Coronary artery (tissue), 2 donors: ENCODE measurements at regions not wholly inside any gene's neighbourhood (a gene's known extent, or its start where the extent isn't known, plus 50 kb on each side); places are given as distances from the start of the nearest gene placed in this dataset.
A peak's percentile ranks its signal among the peaks of the same experiment; 100 is the strongest.

Source experiments
- DNase-seq: peaks from one replicate; pipeline ENCODE4 v3.0.0-alpha.2; 2017; ENCODE audit warnings: low spot score
- H3K27ac ChIP-seq, 2 donors: fragments of 200-600 bp; sonication (generic); one replicate each; pipeline ENCODE4 v1.5.1; 2016 to 2019
- H3K4me3 ChIP-seq: fragments of 200-600 bp; sonication (generic); 2 replicates; pipeline ENCODE4 v1.5.1; 2016; ENCODE audit warnings: mild to moderate bottlenecking, moderate library complexity
- TF ChIP-seq, protein P1 (sequence below): fragments of 200-600 bp; sonication (generic); IDR thresholded peaks from one replicate; pipeline ENCODE4 v1.5.1; 2019; ENCODE audit warnings: antibody characterized with exemption

DNA sequence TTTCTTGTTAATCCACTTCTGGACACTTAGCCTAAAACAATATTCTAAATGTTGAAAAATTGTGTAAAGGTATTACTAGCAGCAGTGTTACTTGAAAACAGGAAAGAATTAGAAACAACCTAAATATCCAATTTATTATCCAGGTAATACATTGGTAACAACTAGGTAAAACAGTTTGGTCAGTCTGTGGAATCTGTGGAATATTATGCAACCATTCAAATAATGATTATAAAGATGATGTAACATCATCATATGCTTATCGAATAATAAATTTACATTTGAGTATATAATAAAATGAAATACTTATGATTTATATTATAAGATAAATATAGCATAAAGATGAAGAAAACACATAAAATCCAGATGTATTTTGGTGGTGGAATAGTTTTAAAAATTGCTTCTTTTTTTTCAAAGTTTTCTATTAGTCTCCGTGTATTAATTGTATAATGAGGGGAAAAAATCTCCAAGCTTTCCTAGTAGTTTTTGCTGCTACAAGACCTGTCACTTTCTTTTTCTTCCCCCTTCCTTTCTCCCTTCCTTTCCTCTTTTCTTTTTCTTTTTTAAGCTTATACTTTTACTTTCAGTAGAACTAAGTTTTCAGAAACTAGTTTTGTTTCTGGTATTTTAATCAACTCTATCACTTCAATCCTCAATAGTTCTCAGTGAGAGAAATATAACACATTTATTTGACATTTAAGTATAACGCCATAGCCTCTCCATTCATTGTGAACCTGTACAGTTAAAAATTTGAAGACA, 197.8 kb upstream of the HMCN1 start:
- Histone ChIP-seq H3K27ac (no peak overlapping the region), H3K4me3 (no peak overlapping the region)
- TF ChIP-seq, protein P1, sequence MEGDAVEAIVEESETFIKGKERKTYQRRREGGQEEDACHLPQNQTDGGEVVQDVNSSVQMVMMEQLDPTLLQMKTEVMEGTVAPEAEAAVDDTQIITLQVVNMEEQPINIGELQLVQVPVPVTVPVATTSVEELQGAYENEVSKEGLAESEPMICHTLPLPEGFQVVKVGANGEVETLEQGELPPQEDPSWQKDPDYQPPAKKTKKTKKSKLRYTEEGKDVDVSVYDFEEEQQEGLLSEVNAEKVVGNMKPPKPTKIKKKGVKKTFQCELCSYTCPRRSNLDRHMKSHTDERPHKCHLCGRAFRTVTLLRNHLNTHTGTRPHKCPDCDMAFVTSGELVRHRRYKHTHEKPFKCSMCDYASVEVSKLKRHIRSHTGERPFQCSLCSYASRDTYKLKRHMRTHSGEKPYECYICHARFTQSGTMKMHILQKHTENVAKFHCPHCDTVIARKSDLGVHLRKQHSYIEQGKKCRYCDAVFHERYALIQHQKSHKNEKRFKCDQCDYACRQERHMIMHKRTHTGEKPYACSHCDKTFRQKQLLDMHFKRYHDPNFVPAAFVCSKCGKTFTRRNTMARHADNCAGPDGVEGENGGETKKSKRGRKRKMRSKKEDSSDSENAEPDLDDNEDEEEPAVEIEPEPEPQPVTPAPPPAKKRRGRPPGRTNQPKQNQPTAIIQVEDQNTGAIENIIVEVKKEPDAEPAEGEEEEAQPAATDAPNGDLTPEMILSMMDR, result no peak
- no peak for DNase-seq

DNA sequence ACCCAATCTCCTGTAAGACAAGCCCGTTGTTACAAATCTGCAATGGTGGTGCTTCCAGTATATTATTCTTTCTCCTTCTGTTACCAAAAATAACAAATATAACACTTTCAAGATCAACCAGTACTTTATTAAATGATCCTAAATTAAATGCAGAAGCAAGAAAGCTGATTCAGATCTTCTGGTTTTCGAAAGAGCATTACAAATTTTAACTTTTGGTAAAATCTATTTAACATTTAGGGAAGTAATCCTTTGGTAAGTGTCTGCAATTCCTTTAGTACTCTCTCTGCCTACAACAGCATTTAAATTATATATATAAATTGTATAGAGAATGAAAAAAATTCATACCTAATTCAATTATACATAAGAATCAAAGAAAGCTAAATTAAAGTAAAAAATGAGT, 198.6 kb upstream of the HMCN1 start:
- DNase-seq, result no peak
- TF ChIP-seq, protein P1, result no peak
- Histone ChIP-seq H3K4me3 (no peak overlapping the region), H3K27ac (no peak overlapping the region)

DNA sequence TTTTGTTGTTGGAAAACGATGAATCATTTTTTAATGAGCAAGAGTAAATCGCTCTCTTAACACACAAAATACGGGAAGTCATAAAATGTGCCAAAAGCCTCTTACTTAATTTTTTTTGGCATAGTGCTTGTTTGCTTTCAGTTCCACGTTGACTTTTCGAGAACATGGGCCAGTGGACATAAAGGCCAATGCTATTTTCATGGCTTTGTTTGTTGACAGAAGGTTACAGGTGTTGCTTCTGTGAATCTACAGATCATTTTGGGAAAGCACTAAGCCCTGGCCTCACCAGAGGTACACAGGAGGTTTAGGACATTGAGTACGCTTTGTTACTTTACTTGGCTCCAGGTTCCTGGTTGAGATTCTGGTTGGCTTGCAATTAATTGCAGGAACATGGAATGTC, 199.4 kb upstream of the HMCN1 start:
- DNase-seq, result no peak
- Histone ChIP-seq H3K4me3 (no peak overlapping the region), H3K27ac (peak overlapping the region in 1 of 2 donors; percentile 40)
- TF ChIP-seq, protein P1, result no peak

DNA sequence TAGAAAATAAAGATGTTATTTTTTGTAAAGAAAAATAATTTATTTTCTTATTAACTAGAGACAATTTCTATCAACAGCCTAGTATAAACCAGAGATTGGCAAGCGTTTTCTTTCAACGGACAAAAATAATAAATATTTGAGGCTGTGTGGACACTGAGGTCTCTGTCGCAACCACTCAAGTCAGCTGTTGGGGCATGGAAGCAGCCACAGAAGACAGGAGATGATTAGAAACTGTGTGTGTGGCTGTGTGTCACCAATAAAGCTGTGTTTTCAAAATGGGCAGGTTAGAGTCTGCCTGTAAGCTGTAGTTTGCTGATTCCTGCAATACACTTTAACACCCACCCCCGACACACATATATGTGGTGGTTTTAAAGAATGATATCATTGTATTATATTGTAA, 200.6 kb upstream of the HMCN1 start:
- no peak overlapping the region for H3K4me3 ChIP-seq
- no peak for DNase-seq
- TF ChIP-seq, protein P1, result no peak
- no peak overlapping the region for H3K27ac ChIP-seq

DNA sequence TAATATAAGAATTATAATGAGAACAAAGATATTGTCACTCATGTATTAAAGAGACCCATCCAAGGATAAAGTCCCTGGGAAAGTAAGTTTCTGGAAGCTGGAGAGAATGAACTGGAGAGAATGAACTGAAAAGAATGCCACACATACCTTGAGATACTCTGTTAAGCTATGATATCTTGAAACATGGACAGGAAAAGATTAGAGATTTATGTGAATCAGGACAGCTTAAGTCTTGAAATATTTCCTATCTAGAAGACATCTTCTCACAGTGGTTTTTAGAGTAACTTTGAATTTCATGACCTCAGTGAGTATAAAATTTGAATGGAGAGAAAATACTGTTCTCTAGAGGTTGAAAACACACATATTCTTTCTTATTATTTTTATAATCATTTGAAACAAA, 201.3 kb upstream of the HMCN1 start:
- H3K27ac ChIP-seq, result no peak overlapping the region
- TF ChIP-seq, protein P1, result no peak
- no peak for DNase-seq
- H3K4me3 ChIP-seq, result no peak overlapping the region

DNA sequence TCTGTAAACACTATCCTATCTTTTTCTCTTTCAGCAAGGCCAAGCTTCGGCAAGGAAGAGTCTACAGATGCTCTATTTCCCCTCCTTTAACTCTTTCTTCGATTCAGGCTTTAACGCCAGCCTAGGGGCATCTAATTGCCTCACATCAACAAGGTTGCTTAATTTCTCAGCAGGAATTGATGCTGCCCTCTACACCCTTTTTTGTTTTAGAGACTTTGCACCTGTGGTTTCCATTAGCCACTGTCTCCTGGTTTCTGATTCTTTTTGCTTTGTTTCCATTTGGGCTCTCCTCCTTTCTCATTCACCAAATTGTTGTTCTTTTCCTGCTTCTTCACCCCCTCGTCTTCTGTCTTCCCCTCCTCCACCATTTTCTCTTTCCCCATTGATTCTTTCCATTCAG, 202.4 kb upstream of the HMCN1 start:
- DNase-seq, result no peak
- no peak overlapping the region for H3K27ac ChIP-seq
- TF ChIP-seq, protein P1, result no peak
- H3K4me3 ChIP-seq, result no peak overlapping the region

DNA sequence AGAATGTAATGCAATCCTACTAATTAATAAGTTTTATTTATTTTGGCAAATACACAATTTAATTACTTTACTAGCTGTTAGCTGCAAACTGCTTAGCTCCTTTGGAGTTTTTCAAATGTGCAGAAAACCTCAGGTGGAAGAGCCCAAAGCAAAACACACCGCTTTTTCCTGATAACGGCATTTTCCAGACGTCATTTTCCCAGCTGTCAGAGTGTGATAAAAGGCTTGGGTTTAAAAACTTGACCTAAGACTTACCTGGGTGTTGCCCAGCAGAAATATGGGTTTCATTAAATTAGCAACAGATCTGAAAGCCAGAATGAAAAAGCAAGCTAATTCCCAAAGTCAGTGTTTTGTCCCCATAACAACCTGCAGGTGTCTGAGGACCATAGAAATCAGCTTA, 204.0 kb upstream of the HMCN1 start:
- Histone ChIP-seq H3K4me3 (no peak overlapping the region), H3K27ac (no peak overlapping the region)
- DNase-seq, result no peak
- TF ChIP-seq, protein P1, result no peak
